Nephron progenitor cell (in vitro differentiated cells): ENCODE measurements at regions not wholly inside any gene's neighbourhood (a gene's known extent, or its start where the extent isn't known, plus 50 kb on each side); places are given as distances from the start of the nearest gene placed in this dataset.

Experiments
- DNase-seq: peaks from one replicate; pipeline ENCODE4 v3.0.0; 2021
- H3K27ac Mint-ChIP-seq: 2 replicates; pipeline ENCODE4 v1.8.0; 2021; ENCODE audit warnings: mild to moderate bottlenecking, moderate library complexity, mixed read lengths
- H3K27me3 Mint-ChIP-seq: 2 replicates; pipeline ENCODE4 v1.8.0; 2021; ENCODE audit warnings: mild to moderate bottlenecking, low read depth, mixed read lengths; ENCODE audit not compliant: poor library complexity
- H3K36me3 Mint-ChIP-seq: 2 replicates; pipeline ENCODE4 v1.8.0; 2021; ENCODE audit warnings: low read depth, mixed read lengths
- H3K4me1 Mint-ChIP-seq: 2 replicates; pipeline ENCODE4 v1.8.0; 2021; ENCODE audit warnings: mixed read lengths
- H3K4me3 Mint-ChIP-seq: 2 replicates; pipeline ENCODE4 v1.8.0; 2021; ENCODE audit warnings: mild to moderate bottlenecking, moderate library complexity, mixed read lengths
- H3K9me3 Mint-ChIP-seq: 2 replicates; pipeline ENCODE4 v1.8.0; 2021; ENCODE audit warnings: mild to moderate bottlenecking, moderate library complexity, mixed read lengths
- TF ChIP-seq, protein P1 (sequence below): fragments of 200-600 bp; sonication (generic); IDR thresholded peaks from 2 replicates; pipeline ENCODE4 v1.5.0; 2021; ENCODE audit warnings: antibody characterized with exemption

DNA sequence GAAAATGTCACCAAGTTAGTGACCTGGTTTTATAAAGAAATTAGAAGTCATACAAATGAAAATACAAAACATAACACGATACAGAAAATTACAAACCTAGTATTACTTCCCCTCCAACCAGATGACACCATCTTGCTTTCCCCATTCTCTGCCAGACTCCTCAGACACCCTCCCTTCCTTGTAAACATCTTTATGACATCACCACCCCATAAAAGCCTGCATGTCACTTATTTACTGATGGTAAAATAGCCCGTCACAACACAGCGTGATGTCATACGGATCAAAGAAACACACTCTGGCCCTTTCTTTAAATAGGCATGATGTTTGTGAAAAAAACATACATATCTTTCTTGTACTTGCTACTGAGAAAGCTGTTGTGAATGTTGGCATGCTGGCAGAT is 254.8 kb upstream of the SOX11 start:
- DNase-seq, result no peak
- H3K27me3 Mint-ChIP-seq, result no peaks in the 10 kb centered on the region
- H3K9me3 Mint-ChIP-seq, result peaks cover 3% of the 10 kb centered on the region
- H3K4me3 Mint-ChIP-seq, result no peak overlapping the region
- TF ChIP-seq, protein P1, sequence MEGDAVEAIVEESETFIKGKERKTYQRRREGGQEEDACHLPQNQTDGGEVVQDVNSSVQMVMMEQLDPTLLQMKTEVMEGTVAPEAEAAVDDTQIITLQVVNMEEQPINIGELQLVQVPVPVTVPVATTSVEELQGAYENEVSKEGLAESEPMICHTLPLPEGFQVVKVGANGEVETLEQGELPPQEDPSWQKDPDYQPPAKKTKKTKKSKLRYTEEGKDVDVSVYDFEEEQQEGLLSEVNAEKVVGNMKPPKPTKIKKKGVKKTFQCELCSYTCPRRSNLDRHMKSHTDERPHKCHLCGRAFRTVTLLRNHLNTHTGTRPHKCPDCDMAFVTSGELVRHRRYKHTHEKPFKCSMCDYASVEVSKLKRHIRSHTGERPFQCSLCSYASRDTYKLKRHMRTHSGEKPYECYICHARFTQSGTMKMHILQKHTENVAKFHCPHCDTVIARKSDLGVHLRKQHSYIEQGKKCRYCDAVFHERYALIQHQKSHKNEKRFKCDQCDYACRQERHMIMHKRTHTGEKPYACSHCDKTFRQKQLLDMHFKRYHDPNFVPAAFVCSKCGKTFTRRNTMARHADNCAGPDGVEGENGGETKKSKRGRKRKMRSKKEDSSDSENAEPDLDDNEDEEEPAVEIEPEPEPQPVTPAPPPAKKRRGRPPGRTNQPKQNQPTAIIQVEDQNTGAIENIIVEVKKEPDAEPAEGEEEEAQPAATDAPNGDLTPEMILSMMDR, result no peak
- no peak overlapping the region for H3K27ac Mint-ChIP-seq
- H3K36me3 Mint-ChIP-seq, result no peaks in the 10 kb centered on the region
- H3K4me1 Mint-ChIP-seq, result no peaks in the 10 kb centered on the region

DNA sequence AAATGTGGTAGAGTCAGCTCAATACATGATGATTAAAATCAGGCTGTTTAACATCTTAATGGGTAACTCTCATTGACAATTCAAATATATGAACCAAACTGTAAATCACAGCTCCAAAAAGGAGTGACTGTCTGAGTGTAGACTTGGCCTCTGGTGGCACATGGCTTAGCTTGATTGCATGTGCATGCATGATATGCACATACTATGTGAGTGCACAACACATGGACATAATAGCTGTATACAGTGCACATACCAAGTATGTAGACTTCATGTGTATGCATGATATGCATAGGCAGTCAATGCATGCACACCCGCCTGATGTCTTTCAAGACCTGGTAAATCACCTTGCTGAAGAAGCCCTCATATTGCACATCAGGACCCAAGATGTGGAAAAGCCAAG is 252.0 kb upstream of the SOX11 start:
- H3K27me3 Mint-ChIP-seq, result peaks cover 2% of the 10 kb centered on the region
- H3K4me3 Mint-ChIP-seq, result no peak overlapping the region
- DNase-seq, result no peak
- H3K27ac Mint-ChIP-seq, result no peak overlapping the region
- no peaks in the 10 kb centered on the region for H3K36me3 Mint-ChIP-seq
- H3K9me3 Mint-ChIP-seq, result peaks cover 3% of the 10 kb centered on the region
- peaks cover 5% of the 10 kb centered on the region for H3K4me1 Mint-ChIP-seq
- TF ChIP-seq, protein P1, result no peak

DNA sequence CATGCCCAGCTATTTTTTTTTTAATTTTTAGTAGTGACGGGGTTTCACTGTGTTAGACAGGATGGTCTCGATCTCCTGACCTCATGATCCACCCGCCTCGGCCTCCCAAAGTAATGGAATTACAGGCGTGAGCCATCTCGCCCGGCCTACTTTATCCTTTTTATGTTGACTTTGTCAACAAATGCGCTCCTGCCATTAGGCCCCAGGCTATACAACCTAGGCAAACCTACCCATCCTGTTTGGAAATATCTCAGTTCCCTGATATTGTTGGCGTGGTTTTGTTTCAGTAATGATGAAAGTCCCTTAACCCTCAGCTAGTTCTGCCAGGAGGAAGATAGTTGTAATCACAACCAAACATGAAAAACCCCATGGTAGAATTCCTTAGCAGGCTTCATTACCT is 249.4 kb upstream of the SOX11 start:
- Mint-ChIP-seq H3K4me1 (peaks cover 5% of the 10 kb centered on the region), H3K36me3 (no peaks in the 10 kb centered on the region), H3K4me3 (no peak overlapping the region), H3K9me3 (peaks cover 3% of the 10 kb centered on the region), H3K27me3 (peaks cover 5% of the 10 kb centered on the region), H3K27ac (no peak overlapping the region)
- TF ChIP-seq, protein P1, result no peak
- DNase-seq, result no peak

DNA sequence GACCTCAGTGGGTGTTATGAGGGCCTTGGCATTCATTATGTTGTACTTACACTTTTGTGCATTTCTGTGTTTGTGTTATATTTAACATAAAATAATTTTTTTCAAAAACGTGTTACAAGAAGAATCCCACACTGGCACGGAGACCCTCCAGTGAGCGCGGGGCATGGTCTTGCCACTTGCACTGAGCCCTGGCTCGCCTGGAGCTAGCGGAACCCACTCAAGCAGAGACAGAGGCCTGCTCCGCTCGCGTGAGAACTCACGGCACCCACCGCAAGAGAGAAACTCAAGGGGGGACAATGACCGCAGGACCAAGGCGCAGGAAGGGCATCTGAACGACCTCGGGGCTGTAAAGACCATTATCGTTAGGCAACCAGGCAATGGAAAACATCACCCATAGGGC is 248.0 kb upstream of the SOX11 start:
- DNase-seq, result no peak
- TF ChIP-seq, protein P1, result no peak
- Mint-ChIP-seq H3K36me3 (no peaks in the 10 kb centered on the region), H3K4me3 (no peak overlapping the region), H3K27me3 (peaks cover 5% of the 10 kb centered on the region), H3K27ac (no peak overlapping the region), H3K4me1 (peaks cover 5% of the 10 kb centered on the region), H3K9me3 (peaks cover 1% of the 10 kb centered on the region)

DNA sequence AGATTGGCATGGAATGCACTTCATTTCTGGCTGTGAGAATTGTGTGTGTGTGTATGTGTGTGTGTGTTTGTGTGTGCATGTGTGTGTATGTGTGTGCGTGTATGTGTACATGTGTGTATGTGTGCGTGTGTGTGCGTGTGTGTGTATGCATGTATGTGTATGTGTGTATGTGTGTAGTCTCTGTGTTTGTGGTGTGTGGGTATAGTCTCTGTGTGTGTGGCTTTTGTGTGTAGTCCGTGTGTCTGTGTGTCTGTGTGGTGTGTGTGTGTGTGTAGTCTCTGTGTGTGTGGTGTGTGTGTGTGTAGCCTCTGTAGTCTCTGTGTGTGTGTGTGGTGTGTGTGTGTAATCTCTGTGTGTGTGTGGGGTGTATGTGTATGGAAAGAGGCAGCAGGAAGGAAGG is 247.3 kb upstream of the SOX11 start:
- H3K27me3 Mint-ChIP-seq, result peaks cover 5% of the 10 kb centered on the region
- H3K27ac Mint-ChIP-seq, result no peak overlapping the region
- H3K4me3 Mint-ChIP-seq, result no peak overlapping the region
- no peaks in the 10 kb centered on the region for H3K36me3 Mint-ChIP-seq
- TF ChIP-seq, protein P1, result no peak
- DNase-seq, result no peak
- peaks cover 5% of the 10 kb centered on the region for H3K4me1 Mint-ChIP-seq
- H3K9me3 Mint-ChIP-seq, result no peaks in the 10 kb centered on the region

DNA sequence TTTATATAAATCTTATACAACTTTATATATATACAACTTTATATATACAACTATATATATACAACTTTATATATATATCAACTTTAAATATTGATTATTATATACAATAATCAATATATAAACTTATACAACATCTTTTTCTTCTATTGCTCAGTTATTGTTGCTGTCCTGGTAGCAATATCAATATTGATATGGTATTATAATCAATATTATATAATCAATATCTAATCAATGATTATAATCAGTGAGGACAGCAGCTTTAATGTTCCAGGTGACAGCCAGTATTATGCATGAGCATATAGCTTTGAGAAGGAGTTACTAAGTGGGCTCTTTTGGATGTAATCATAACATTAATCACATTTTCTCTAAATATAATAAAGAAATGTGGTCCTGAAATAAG is 242.3 kb upstream of the SOX11 start:
- TF ChIP-seq, protein P1, result no peak

More for the DNA sequence above, 242.3 kb upstream of the SOX11 start:
- DNase-seq, result no peak
- no peaks in the 10 kb centered on the region for H3K36me3 Mint-ChIP-seq
- no peak overlapping the region for H3K4me3 Mint-ChIP-seq
- H3K4me1 Mint-ChIP-seq, result peaks cover 34% of the 10 kb centered on the region
- peaks cover 3% of the 10 kb centered on the region for H3K27me3 Mint-ChIP-seq
- no peak overlapping the region for H3K27ac Mint-ChIP-seq
- no peaks in the 10 kb centered on the region for H3K9me3 Mint-ChIP-seq
